SK-N-SH treated with all-trans-retinoic acid at 6 μM for 48 hours (cell line): ENCODE measurements at regions not wholly inside any gene's neighbourhood (a gene's known extent, or its start where the extent isn't known, plus 50 kb on each side); places are given as distances from the start of the nearest gene placed in this dataset.

ENCODE experiments used
- OSR1 ChIP-seq: fragments of 250-450 bp; sonication (Bioruptor Pico); IDR thresholded peaks from 2 replicates; pipeline ENCODE4 v1.8.0; 2022; ENCODE audit warnings: moderate library complexity, mild to moderate bottlenecking, inconsistent platforms
- PPARA ChIP-seq: fragments of 250-450 bp; sonication (Bioruptor Pico); IDR thresholded peaks from 2 replicates; pipeline ENCODE4 v1.5.0; 2020; ENCODE audit warnings: mild to moderate bottlenecking, borderline replicate concordance
- RARB ChIP-seq: fragments of 250-450 bp; sonication (Bioruptor Pico); IDR thresholded peaks from 2 replicates; pipeline ENCODE4 v1.8.0; 2021; ENCODE audit warnings: mild to moderate bottlenecking, moderate library complexity
- TOX ChIP-seq: fragments of 250-450 bp; sonication (Bioruptor Pico); IDR thresholded peaks from 2 replicates; pipeline ENCODE4 v1.8.0; 2021; ENCODE audit warnings: mild to moderate bottlenecking, moderate library complexity, borderline replicate concordance
- ZNF565 ChIP-seq: fragments of 450-650 bp; formaldehyde crosslinking; conservative IDR thresholded peaks from 2 replicates; pipeline ENCODE4 v1.5.0; 2020; ENCODE audit warnings: low read depth, mild to moderate bottlenecking, moderate library complexity
- ZNF70 ChIP-seq: fragments of 450-650 bp; formaldehyde crosslinking; IDR thresholded peaks from 2 replicates; pipeline ENCODE4 v1.5.0; 2020; ENCODE audit warnings: mild to moderate bottlenecking, moderate library complexity
- TF ChIP-seq, protein P1 (sequence below): fragments of 250-450 bp; sonication (Bioruptor Pico); IDR thresholded peaks from 2 replicates; pipeline ENCODE4 v1.5.1; 2020; ENCODE audit warnings: low read depth, mild to moderate bottlenecking, moderate library complexity

DNA sequence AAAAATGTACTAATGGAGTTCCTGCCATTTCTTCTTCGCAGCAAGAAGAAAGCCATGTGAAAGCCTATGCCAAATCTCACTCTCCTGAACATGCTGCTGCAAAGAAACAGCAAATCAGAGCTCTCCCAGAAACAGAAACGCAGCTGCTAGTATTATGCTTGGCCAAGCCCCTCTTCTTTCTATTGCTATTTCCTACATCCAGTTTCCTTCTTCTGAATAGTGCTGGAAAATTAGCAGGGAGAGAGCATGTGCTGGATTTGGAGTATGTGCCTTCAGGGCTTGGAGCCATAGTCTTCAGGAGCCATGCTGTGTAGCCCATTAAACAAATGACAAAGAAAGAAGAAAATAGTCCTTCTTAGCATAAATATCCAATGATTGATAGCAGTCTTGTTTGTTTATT is 852.0 kb upstream of the PHF14 start:
- TF ChIP-seq, protein P1, sequence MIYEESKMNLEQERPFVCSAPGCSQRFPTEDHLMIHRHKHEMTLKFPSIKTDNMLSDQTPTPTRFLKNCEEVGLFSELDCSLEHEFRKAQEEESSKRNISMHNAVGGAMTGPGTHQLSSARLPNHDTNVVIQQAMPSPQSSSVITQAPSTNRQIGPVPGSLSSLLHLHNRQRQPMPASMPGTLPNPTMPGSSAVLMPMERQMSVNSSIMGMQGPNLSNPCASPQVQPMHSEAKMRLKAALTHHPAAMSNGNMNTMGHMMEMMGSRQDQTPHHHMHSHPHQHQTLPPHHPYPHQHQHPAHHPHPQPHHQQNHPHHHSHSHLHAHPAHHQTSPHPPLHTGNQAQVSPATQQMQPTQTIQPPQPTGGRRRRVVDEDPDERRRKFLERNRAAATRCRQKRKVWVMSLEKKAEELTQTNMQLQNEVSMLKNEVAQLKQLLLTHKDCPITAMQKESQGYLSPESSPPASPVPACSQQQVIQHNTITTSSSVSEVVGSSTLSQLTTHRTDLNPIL (CRISPR knock-in tag) = no peak
- TF ChIP-seq PPARA (CRISPR knock-in tag) = no peak
- no peak for TF ChIP-seq ZNF70
- no peak for TF ChIP-seq ZNF565 (CRISPR knock-in tag)
- no peak for TF ChIP-seq RARB (CRISPR knock-in tag)
- TF ChIP-seq TOX (CRISPR knock-in tag) = no peak
- no peak for TF ChIP-seq OSR1 (CRISPR knock-in tag)
